ENCODE measurements at regions not wholly inside any gene's neighbourhood (a gene's known extent, or its start where the extent isn't known, plus 50 kb on each side); places are given as distances from the start of the nearest gene placed in this dataset.
A peak's percentile ranks its signal among the peaks of the same experiment; 100 is the strongest.

DNA sequence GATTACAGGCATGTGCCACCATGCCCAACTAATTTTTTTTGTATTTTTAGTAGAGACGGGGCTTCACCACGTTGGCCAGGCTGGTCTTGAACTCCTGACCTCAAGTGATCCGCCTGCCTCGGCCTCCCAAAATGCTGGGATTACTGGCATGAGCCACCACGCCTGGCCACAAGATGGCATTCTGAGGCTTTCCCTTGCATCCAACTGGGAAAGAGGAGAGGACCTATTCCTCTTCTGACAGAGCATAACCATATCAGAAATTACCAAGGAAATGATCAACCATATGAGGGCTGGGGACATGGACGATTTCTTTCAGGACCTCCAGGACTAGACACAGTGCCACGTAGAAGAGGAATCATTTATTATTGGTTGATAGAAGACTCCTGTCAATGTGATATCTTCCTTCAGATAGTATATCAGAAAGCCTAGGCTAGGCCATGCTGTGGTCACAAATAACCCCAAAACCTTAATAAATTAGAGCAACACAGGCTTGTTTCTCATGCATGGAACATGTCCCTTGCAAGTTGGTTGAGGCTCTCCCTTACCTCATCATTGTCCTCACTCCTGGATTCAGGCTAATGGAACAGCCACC, 372.3 kb upstream of the IL12A start:
- Histone ChIP-seq H3K4me3 (no peak overlapping the region), H3K27me3 (ENCODE audit: low read depth) (no peaks in the 10 kb centered on the region), H3K36me3 (no peaks in the 10 kb centered on the region), H3K27ac (no peak overlapping the region), H3K4me1 (no peaks in the 10 kb centered on the region), H3K9me3 (no peaks in the 10 kb centered on the region)
- DNase-seq (peak; percentile 58), ATAC-seq (peak; percentile 59 to 87)
- TF ChIP-seq, protein P1, sequence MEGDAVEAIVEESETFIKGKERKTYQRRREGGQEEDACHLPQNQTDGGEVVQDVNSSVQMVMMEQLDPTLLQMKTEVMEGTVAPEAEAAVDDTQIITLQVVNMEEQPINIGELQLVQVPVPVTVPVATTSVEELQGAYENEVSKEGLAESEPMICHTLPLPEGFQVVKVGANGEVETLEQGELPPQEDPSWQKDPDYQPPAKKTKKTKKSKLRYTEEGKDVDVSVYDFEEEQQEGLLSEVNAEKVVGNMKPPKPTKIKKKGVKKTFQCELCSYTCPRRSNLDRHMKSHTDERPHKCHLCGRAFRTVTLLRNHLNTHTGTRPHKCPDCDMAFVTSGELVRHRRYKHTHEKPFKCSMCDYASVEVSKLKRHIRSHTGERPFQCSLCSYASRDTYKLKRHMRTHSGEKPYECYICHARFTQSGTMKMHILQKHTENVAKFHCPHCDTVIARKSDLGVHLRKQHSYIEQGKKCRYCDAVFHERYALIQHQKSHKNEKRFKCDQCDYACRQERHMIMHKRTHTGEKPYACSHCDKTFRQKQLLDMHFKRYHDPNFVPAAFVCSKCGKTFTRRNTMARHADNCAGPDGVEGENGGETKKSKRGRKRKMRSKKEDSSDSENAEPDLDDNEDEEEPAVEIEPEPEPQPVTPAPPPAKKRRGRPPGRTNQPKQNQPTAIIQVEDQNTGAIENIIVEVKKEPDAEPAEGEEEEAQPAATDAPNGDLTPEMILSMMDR (IDR thresholded peaks at IDR 0.05), result peak; percentile 64
- intact Hi-C loops (cut with DNase I), result no loop called here

GRCh38 chr3:159619341-159619885, 369.2 kb upstream of the IL12A start:
- Histone ChIP-seq H3K9me3 (no peaks in the 10 kb centered on the region), H3K4me1 (no peaks in the 10 kb centered on the region), H3K27ac (no peak overlapping the region), H3K4me3 (no peak overlapping the region), H3K27me3 (ENCODE audit: low read depth) (no peaks in the 10 kb centered on the region), H3K36me3 (no peaks in the 10 kb centered on the region)
- DNase-seq, result no peak
- TF ChIP-seq, protein P1 (IDR thresholded peaks at IDR 0.05), result no peak
- intact Hi-C loops (cut with DNase I), result no loop called here
- ATAC-seq, result no peak

GRCh38 chr3:159620281-159620680, 368.4 kb upstream of the IL12A start:
- no peaks in the 10 kb centered on the region for H3K9me3 ChIP-seq
- intact Hi-C loops (cut with DNase I), result loop anchor here (10.0 kb wide), 1 partner anchor 185 kb away; no protein-coding TSS in a partner anchor
- no peaks in the 10 kb centered on the region for H3K36me3 ChIP-seq
- H3K4me1 ChIP-seq, result no peaks in the 10 kb centered on the region
- H3K27me3 ChIP-seq (ENCODE audit: low read depth), result no peaks in the 10 kb centered on the region
- H3K4me3 ChIP-seq, result no peak overlapping the region
- no peak for DNase-seq
- no peak overlapping the region for H3K27ac ChIP-seq
- ATAC-seq, result no peak
- TF ChIP-seq, protein P1 (IDR thresholded peaks at IDR 0.05), result no peak

DNA sequence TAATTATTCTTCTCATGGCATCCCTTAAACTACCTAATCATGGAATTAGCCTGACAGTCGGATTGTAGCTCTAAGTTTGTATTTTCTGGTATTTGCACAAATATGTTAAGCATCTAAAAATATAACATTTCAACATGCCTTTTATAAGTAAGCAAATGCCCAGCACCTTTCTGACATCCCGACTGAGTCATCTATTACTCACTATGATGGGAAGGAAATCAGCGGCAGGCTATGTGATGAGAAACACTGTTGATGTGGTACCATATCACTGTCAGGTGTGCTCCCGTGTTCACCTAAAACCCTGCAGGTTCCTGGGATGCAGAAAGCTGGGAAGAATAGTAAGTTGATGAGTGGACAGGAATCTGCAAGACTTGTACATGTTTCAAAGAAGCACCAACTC, 367.8 kb upstream of the IL12A start:
- Histone ChIP-seq H3K36me3 (no peaks in the 10 kb centered on the region), H3K9me3 (no peaks in the 10 kb centered on the region), H3K4me3 (no peak overlapping the region), H3K27me3 (ENCODE audit: low read depth) (no peaks in the 10 kb centered on the region), H3K27ac (no peak overlapping the region), H3K4me1 (no peaks in the 10 kb centered on the region)
- DNase-seq, result no peak
- TF ChIP-seq, protein P1 (IDR thresholded peaks at IDR 0.05), result no peak
- intact Hi-C loops (cut with DNase I), result loop anchor here (10.0 kb wide), 1 partner anchor 184 kb away; no protein-coding TSS in a partner anchor
- no peak for ATAC-seq

DNA sequence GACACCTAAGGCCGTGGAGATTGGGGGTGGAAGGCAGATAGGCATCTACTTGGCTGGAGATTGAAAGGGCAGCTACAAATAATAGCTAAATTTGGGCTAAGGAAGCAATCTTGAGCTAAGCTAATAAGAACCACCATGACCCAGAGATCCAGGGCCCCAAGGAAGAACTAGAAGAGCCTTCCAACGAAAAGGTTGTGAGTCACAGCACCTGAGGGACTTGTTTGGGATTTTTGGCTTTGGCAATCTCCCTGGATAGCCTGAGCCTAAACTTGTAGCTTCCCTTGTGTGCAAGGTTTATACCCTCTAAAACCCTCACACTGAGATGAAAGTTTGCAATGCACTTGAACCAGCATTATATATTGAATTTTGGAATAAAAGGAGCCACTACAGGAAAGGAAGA, 364.0 kb upstream of the IL12A start:
- Histone ChIP-seq H3K36me3 (no peaks in the 10 kb centered on the region), H3K9me3 (no peaks in the 10 kb centered on the region), H3K4me3 (no peak overlapping the region), H3K4me1 (no peaks in the 10 kb centered on the region), H3K27me3 (ENCODE audit: low read depth) (no peaks in the 10 kb centered on the region), H3K27ac (no peak overlapping the region)
- ATAC-seq (no peak), DNase-seq (no peak)
- TF ChIP-seq, protein P1 (IDR thresholded peaks at IDR 0.05), result no peak
- intact Hi-C loops (cut with DNase I), result loop anchor here (10.0 kb wide), 1 partner anchor 180 kb away; no protein-coding TSS in a partner anchor
